ENCODE measurements at regions not wholly inside any gene's neighbourhood (a gene's known extent, or its start where the extent isn't known, plus 50 kb on each side); places are given as distances from the start of the nearest gene placed in this dataset.

DNA sequence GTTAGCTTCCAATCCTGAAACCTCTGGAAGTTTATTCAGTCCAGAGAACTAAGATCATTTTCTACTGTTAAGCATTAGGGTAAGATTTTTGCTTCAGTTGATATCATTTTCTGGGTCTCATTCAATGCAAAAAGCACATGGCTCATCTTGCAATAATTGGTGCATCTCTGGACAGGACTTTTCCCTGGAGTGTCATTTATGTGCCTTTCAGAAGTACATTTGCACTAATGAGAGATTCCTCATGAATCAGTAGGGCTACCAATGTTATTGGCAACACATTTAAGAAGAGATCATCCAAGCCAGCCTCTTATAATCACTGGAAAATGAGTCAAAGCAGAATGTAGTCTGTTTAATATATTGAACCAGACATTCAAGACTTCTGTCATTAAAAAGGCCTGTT lies 224.2 kb upstream of the CHRNA7 start:
- TF ChIP-seq CTCF (IDR thresholded peaks at IDR 0.05), result no peak
- no peak for TF ChIP-seq POLR2A (IDR thresholded peaks at IDR 0.05)
